PFSK-1 (cell line): ENCODE measurements at regions not wholly inside any gene's neighbourhood (a gene's known extent, or its start where the extent isn't known, plus 50 kb on each side); places are given as distances from the start of the nearest gene placed in this dataset.

Experiments used
- FOXP2 ChIP-seq: optimal IDR thresholded peaks from 2 replicates; pipeline ENCODE3; 2011; ENCODE audit warnings: borderline replicate concordance, control low read depth, inconsistent platforms; ENCODE audit not compliant: insufficient read depth; ENCODE audit errors: extremely low read length, extremely low read depth
- POLR2AphosphoS5 ChIP-seq: IDR thresholded peaks from 2 replicates; pipeline ENCODE4 v1.6.1; 2012; ENCODE audit warnings: low read depth, mild to moderate bottlenecking, control low read depth, low read length, moderate library complexity
- SIN3A ChIP-seq: IDR thresholded peaks from 2 replicates; pipeline ENCODE4 v1.6.1; 2012; ENCODE audit warnings: mild to moderate bottlenecking, low read length, moderate library complexity, borderline replicate concordance; ENCODE audit not compliant: insufficient read depth
- TAF1 ChIP-seq: IDR thresholded peaks from 2 replicates; pipeline ENCODE4 v1.6.1; 2012; ENCODE audit warnings: low read length, control low read depth, borderline replicate concordance; ENCODE audit not compliant: insufficient read depth
- TF ChIP-seq, protein P1 (sequence below), 2 experiments: IDR thresholded peaks; 2 replicates each; pipeline versions ENCODE4 v1.6.1 to v1.8.0; 2011 to 2012; ENCODE audit warnings: low read depth in 2 of 2, low read length in 2 of 2, control low read depth in 1 of 2, inconsistent platforms in 1 of 2, mild to moderate bottlenecking in 1 of 2, moderate library complexity in 1 of 2; ENCODE audit not compliant: insufficient read depth in 1 of 2

DNA sequence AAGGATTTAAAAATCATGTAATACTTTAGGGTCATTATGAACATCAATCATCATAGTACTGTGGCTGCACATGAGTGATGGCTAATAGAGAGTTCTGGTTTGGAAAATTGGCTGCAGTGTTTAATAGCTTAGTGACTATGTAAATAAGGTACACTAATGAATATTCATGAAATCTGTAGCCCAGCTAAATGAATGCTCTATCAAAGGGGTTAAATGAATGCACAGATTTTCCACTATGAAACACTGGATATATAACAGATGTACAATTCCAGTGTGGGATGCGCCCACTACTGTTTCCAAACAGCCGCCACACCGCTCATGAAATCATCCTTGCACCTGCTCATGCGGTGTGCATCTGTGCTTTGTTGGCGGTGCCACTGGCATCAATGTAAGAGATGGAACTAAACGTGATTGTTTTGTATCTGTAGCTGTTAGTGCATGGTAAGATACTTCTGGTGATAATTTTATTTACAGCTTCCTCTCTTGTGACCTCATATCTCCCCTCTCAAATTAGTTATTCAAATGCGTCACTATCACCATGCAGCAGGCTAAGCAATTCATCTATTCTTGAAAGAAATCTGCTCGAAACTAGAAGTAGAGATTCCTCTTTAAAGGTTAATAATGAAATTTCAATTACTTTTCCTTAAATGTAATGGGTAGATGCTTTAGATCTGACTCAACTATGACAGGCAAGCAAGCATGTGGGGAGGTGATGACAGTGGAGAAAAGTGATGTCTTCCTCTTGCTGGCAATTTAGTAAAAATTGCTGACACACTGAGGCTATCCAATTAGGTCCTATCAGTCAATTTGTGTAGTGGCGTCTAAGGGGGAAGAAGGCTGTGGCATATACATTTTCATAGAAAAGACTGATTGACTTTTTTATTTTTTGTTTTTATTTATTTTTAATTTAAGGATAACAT lies 433.6 kb downstream of the AEBP2 start:
- no peak for TF ChIP-seq FOXP2

DNA sequence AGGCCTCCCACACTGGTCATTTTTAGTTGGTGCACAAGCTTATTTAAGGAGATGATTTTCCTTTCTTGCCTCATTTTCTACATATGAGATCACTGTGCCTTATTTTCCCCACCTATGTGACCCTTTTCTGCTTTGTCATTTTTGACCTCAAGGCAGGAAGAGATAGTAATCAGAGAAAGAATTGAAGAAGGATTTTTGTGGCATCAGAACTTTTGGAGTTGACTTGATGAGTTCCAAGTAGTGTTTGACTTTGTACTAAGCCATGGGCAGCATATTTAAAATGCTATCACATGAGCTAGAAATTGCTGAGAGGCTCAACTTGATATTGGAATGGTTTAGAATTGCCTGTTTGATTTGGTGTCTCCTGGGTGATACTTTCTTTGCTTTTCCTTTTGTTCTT lies 440.8 kb downstream of the AEBP2 start:
- TF ChIP-seq, protein P1, sequence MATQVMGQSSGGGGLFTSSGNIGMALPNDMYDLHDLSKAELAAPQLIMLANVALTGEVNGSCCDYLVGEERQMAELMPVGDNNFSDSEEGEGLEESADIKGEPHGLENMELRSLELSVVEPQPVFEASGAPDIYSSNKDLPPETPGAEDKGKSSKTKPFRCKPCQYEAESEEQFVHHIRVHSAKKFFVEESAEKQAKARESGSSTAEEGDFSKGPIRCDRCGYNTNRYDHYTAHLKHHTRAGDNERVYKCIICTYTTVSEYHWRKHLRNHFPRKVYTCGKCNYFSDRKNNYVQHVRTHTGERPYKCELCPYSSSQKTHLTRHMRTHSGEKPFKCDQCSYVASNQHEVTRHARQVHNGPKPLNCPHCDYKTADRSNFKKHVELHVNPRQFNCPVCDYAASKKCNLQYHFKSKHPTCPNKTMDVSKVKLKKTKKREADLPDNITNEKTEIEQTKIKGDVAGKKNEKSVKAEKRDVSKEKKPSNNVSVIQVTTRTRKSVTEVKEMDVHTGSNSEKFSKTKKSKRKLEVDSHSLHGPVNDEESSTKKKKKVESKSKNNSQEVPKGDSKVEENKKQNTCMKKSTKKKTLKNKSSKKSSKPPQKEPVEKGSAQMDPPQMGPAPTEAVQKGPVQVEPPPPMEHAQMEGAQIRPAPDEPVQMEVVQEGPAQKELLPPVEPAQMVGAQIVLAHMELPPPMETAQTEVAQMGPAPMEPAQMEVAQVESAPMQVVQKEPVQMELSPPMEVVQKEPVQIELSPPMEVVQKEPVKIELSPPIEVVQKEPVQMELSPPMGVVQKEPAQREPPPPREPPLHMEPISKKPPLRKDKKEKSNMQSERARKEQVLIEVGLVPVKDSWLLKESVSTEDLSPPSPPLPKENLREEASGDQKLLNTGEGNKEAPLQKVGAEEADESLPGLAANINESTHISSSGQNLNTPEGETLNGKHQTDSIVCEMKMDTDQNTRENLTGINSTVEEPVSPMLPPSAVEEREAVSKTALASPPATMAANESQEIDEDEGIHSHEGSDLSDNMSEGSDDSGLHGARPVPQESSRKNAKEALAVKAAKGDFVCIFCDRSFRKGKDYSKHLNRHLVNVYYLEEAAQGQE (IDR thresholded peaks at IDR 0.05; ENCODE audit: insufficient read depth in 1 of 2, low read depth in 2 of 2, low read length in 2 of 2), result no peak
- TF ChIP-seq SIN3A (no peak), TAF1 (no peak), FOXP2 (no peak), POLR2AphosphoS5 (no peak)

DNA sequence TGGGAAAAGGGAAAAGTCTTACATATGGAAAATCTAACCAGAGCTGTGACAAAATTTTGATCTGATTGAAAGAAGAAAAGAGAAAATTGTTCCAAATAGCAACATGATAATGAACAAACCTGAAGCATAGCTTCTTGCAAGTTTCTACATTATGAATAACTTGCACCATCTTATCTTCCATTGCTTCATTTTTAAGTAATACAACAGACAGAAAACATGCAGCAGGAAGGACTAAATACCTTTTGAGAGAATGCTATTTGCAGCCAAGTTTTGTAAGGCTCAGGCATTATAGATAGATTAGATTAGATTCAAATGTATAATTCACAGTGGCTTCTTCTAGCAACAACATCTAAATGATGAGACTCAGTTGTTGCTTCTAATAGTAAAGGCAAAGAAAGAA lies 441.4 kb downstream of the AEBP2 start:
- TF ChIP-seq SIN3A (no peak), POLR2AphosphoS5 (no peak), FOXP2 (no peak), TAF1 (no peak)
- TF ChIP-seq, protein P1 (IDR thresholded peaks at IDR 0.05; ENCODE audit: insufficient read depth in 1 of 2, low read depth in 2 of 2, low read length in 2 of 2), result no peak

DNA sequence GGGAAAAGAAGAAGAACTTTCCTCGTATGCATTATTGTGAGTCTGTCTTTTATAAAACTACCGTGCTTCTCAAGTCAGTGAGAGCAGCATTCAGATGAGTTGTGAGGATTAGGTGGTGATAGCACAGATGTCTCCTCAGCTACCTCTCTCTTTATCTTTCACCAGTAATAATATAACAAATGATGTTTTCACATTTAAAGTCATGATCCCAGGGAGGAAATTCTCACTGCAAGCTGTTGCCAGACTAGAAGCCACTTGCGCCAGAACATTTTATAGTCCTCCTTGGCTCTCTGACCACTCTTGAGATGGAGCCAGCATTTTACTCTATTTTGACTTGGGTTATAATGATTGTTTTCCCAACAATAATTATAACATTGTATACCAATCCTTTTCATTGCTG lies 443.1 kb downstream of the AEBP2 start:
- TF ChIP-seq, protein P1 (IDR thresholded peaks at IDR 0.05; ENCODE audit: insufficient read depth in 1 of 2, low read depth in 2 of 2, low read length in 2 of 2), result no peak
- no peak for TF ChIP-seq TAF1
- TF ChIP-seq SIN3A, result no peak
- no peak for TF ChIP-seq POLR2AphosphoS5
- TF ChIP-seq FOXP2, result no peak

DNA sequence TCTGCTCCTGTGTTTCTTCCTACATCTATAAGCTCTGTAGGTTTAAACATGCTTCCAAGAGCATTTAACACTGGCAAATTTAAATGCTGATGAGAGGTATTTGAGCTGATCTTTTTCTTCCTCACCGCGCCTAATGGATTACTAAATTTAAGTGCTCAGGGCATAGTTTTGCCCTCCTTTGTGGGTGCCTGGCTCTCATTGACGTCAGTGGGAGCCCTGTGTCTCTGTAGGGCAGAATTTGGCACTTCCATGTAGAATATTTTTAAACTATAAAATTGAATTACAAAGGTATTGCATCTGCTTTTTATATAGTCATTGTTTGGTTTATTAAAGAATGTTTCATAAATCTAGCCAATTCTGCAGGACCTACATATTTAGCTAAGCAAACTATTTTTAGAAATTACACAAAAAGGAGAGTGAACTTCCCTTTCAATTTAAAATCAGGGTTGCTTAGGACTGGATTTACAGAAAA lies 444.8 kb downstream of the AEBP2 start:
- TF ChIP-seq SIN3A, result no peak
- TF ChIP-seq, protein P1 (IDR thresholded peaks at IDR 0.05; ENCODE audit: insufficient read depth in 1 of 2, low read depth in 2 of 2, low read length in 2 of 2), result no peak
- no peak for TF ChIP-seq POLR2AphosphoS5
- no peak for TF ChIP-seq TAF1
- no peak for TF ChIP-seq FOXP2
